HCT116 (cell line): ENCODE measurements at regions not wholly inside any gene's neighbourhood (a gene's known extent, or its start where the extent isn't known, plus 50 kb on each side); places are given as distances from the start of the nearest gene placed in this dataset.

Source experiments
- ATAC-seq: fragments of 200-7000 bp; cut with Tn5 transposase; 2 replicates; pipeline ENCODE4 v1.9.1; 2020; ENCODE audit warnings: mild to moderate bottlenecking, moderate library complexity
- BruUV-seq: library from RNA; stranded (reverse); fragments of 400-500 nt; replicated peaks from 2 replicates; lab custom pipeline; 2021; lab: Mats Ljungman, UMichigan
- CTCF ChIA-PET: fragments of 300-600 bp; sonication (Branson Sonifier 250); formaldehyde crosslinking; loops from one replicate; lab custom pipeline; 2021; ENCODE audit warnings: antibody characterized with exemption; lab: Charles Lee
- POLR2A ChIA-PET: fragments of 300-600, 350-600 bp; sonication (Branson Sonifier 250); formaldehyde crosslinking; loops from one replicate; lab custom pipeline; 2021; ENCODE audit warnings: antibody characterized with exemption; lab: Charles Lee
- RAD21 ChIA-PET, 2 experiments: fragments of 300-600 bp; sonication (Branson Sonifier 250); formaldehyde crosslinking; loops; one replicate each; lab custom pipeline; 2023; ENCODE audit warnings: low total read pairs in 2 of 2; ENCODE audit not compliant: uncharacterized antibody in 2 of 2, unreplicated experiment in 2 of 2, low non-redundant PET in 1 of 2; lab: Charles Lee
- DNase-seq: peaks from one replicate; pipeline ENCODE4 v3.0.0-alpha.2; 2010; ENCODE audit warnings: low read depth, low spot score
- H2AFZ ChIP-seq: fragments of 200-600 bp; shearing (Covaris generic), sonication (generic); 2 replicates; pipeline ENCODE4 v1.6.1; 2017; ENCODE audit warnings: low read depth, mixed run types, mixed read lengths, antibody characterized with exemption, low read length; ENCODE audit not compliant: poor library complexity, severe bottlenecking
- H3K27ac ChIP-seq: 2 replicates; pipeline ENCODE4 v1.5.1; 2012; ENCODE audit warnings: low read depth, low read length
- H3K27me3 ChIP-seq: fragments of 200-600 bp; sonication (generic); 2 replicates; pipeline ENCODE4 v1.6.1; 2016; ENCODE audit warnings: mixed run types, low read length, mixed read lengths; ENCODE audit not compliant: insufficient read depth
- H3K36me3 ChIP-seq, 2 experiments: fragments of 200-500 bp in 1 of 2; fragments of 200-600 bp in 1 of 2; sonication (Bioruptor generic) in 1 of 2; sonication (generic) in 1 of 2; 2 replicates each; pipeline versions ENCODE4 v1.5.1 to v1.6.1; 2014 to 2016; ENCODE audit warnings: low read length in 2 of 2, inconsistent platforms in 1 of 2, mixed read lengths in 1 of 2, mixed run types in 1 of 2; ENCODE audit not compliant: insufficient read depth in 2 of 2, control insufficient read depth in 1 of 2
- H3K4me1 ChIP-seq, 2 experiments: fragments of 200-600 bp in 1 of 2; sonication (generic) in 1 of 2; 2 replicates each; pipeline versions ENCODE4 v1.5.1 to v1.6.1; 2012 to 2017; ENCODE audit warnings: low read length in 2 of 2, inconsistent platforms in 1 of 2, mild to moderate bottlenecking in 1 of 2, mixed read lengths in 1 of 2, mixed run types in 1 of 2, moderate library complexity in 1 of 2; ENCODE audit not compliant: insufficient read depth in 2 of 2, control insufficient read depth in 1 of 2
- H3K4me2 ChIP-seq: fragments of 200-600 bp; sonication (generic); 2 replicates; pipeline ENCODE4 v1.6.1; 2017; ENCODE audit warnings: mixed run types, low read length, mixed read lengths
- H3K4me3 ChIP-seq, 2 experiments: fragments of 200-600 bp in 1 of 2; sonication (generic) in 1 of 2; replicated peaks in 1 of 2; 2 replicates each; pipeline ENCODE4 v1.5.1; 2011 to 2016; ENCODE audit warnings: low read length in 2 of 2, control low read depth in 1 of 2, low read depth in 1 of 2, mild to moderate bottlenecking in 1 of 2, mixed read lengths in 1 of 2, mixed run types in 1 of 2
- H3K79me2 ChIP-seq: fragments of 200-600 bp; sonication (generic); 2 replicates; pipeline ENCODE4 v1.6.1; 2017; ENCODE audit warnings: mild to moderate bottlenecking, mixed run types, low read length, moderate library complexity, mixed read lengths; ENCODE audit not compliant: insufficient read depth
- H3K9ac ChIP-seq: fragments of 200-600 bp; sonication (generic); 2 replicates; pipeline ENCODE4 v1.6.1; 2016; ENCODE audit warnings: low read length, mixed read lengths
- H3K9me2 ChIP-seq: fragments of 200-600 bp; sonication (generic), shearing (Covaris generic); 2 replicates; pipeline ENCODE4 v1.6.1; 2017; ENCODE audit warnings: mixed run types, mild to moderate bottlenecking, moderate library complexity; ENCODE audit not compliant: insufficient read depth
- H3K9me3 ChIP-seq, 2 experiments: fragments of 200-500 bp in 1 of 2; fragments of 200-600 bp in 1 of 2; sonication (Bioruptor generic) in 1 of 2; sonication (generic) in 1 of 2; 2 replicates each; pipeline ENCODE4 v1.6.1; 2014 to 2017; ENCODE audit warnings: low read length in 2 of 2, mixed read lengths in 2 of 2, inconsistent platforms in 1 of 2, low read depth in 1 of 2, mild to moderate bottlenecking in 1 of 2, mixed run types in 1 of 2, moderate library complexity in 1 of 2; ENCODE audit not compliant: control insufficient read depth in 1 of 2, insufficient read depth in 1 of 2
- H4K20me1 ChIP-seq: fragments of 200-600 bp; sonication (generic), shearing (Covaris generic); 2 replicates; pipeline ENCODE4 v1.6.1; 2017; ENCODE audit warnings: mixed run types, mild to moderate bottlenecking, moderate library complexity; ENCODE audit not compliant: insufficient read depth
- CBX3 ChIP-seq: IDR thresholded peaks from 2 replicates; pipeline ENCODE4 v1.6.1; 2012; ENCODE audit warnings: low read depth
- CEBPB ChIP-seq: IDR thresholded peaks from 2 replicates; pipeline ENCODE4 v1.6.1; 2012; ENCODE audit warnings: low read depth
- EGR1 ChIP-seq: IDR thresholded peaks from 2 replicates; pipeline ENCODE4 v1.6.1; 2012; ENCODE audit warnings: low read depth
- ELF1 ChIP-seq: IDR thresholded peaks from 2 replicates; pipeline ENCODE4 v1.6.1; 2012; ENCODE audit warnings: low read depth, borderline replicate concordance
- EZH2 ChIP-seq: fragments of 200-600 bp; sonication (generic); IDR thresholded peaks from 2 replicates; pipeline ENCODE4 v1.6.1; 2017; ENCODE audit warnings: antibody characterized with exemption, mixed run types
- EZH2phosphoT487 ChIP-seq: fragments of 200-600 bp; IDR thresholded peaks from 2 replicates; pipeline ENCODE4 v1.6.1; 2018; ENCODE audit warnings: antibody characterized with exemption, borderline replicate concordance
- FOSL1 ChIP-seq: IDR thresholded peaks from 2 replicates; pipeline ENCODE4 v1.6.1; 2012; ENCODE audit warnings: low read depth
- JUND ChIP-seq: IDR thresholded peaks from 2 replicates; pipeline ENCODE4 v1.6.1; 2012
- POLR2A ChIP-seq: IDR thresholded peaks from 2 replicates; pipeline ENCODE4 v1.7.0; 2011; ENCODE audit warnings: borderline replicate concordance; ENCODE audit not compliant: insufficient read depth, insufficient read length; ENCODE audit errors: extremely low read depth
- POLR2AphosphoS5 ChIP-seq: IDR thresholded peaks from 2 replicates; pipeline ENCODE4 v1.6.1; 2011; ENCODE audit warnings: mild to moderate bottlenecking, low read depth, low read length, moderate library complexity
- RAD21 ChIP-seq: IDR thresholded peaks from 2 replicates; pipeline ENCODE4 v1.6.1; 2012; ENCODE audit warnings: low read depth, mild to moderate bottlenecking
- SIN3A ChIP-seq: IDR thresholded peaks from 2 replicates; pipeline ENCODE4 v1.6.1; 2012; ENCODE audit warnings: low read depth
- SP1 ChIP-seq: IDR thresholded peaks from 2 replicates; pipeline ENCODE4 v1.6.1; 2012; ENCODE audit warnings: low read depth
- SRF ChIP-seq: IDR thresholded peaks from 2 replicates; pipeline ENCODE4 v1.6.1; 2012; ENCODE audit warnings: low read depth
- TCF7L2 ChIP-seq: IDR thresholded peaks from 2 replicates; pipeline ENCODE4 v1.7.0; 2011; ENCODE audit warnings: borderline replicate concordance, inconsistent platforms; ENCODE audit not compliant: insufficient read depth, insufficient read length; ENCODE audit errors: extremely low read depth
- ZFX ChIP-seq: fragments of 450-650 bp; IDR thresholded peaks from 2 replicates; pipeline ENCODE4 v1.6.1; 2017
- ZNF274 ChIP-seq: fragments of 200-500 bp; sonication (Bioruptor generic); IDR thresholded peaks from 2 replicates; pipeline ENCODE4 v1.6.1; 2014; ENCODE audit warnings: mild to moderate bottlenecking, low read depth, low read length, inconsistent platforms
- intact Hi-C: fragments of 100-400 bp; cut with micrococcal nuclease; formaldehyde crosslinking; loops from 2 replicates; pipeline ENCODE4 v1.10.0; 2022
- TF ChIP-seq, protein P1 (sequence below): IDR thresholded peaks from 2 replicates; pipeline ENCODE4 v1.6.1; 2012
- TF ChIP-seq, protein P2 (sequence below): IDR thresholded peaks from 2 replicates; pipeline ENCODE4 v1.6.1; 2012
- TF ChIP-seq, protein P3 (sequence below): IDR thresholded peaks from 2 replicates; pipeline ENCODE4 v1.6.1; 2012; ENCODE audit warnings: low read depth

DNA sequence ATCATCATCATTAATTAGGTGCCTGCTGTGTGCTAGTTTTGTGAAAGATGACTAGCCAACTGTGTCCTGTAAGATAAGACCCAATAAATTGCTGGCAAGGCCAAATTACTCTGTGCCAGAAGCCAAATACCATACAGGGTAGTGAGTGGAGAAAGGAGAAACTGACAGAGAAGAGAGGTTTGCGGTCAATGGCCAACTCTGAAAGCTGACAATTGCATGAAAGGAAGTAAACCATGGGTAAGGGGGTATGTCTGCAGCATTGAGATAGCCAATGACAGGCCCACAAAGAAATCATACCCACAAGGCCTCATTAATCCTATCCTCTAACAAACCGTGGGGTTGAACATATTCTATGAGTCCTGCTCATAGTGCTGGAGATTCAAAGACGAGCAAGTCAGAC, 236.6 kb upstream of the CCDC196 start:
- no TSS peak for BruUV-seq
- Histone ChIP-seq H3K27ac (no peak overlapping the region), H3K4me1 (no peaks in the 10 kb centered on the region), H3K9ac (no peak overlapping the region), H2AFZ (no peak overlapping the region), H3K36me3 (no peaks in the 10 kb centered on the region), H3K4me2 (no peak overlapping the region), H3K27me3 (no peaks in the 10 kb centered on the region; the same call in 1 of the 2 replicates), H3K79me2 (no peaks in the 10 kb centered on the region), H4K20me1 (no peaks in the 10 kb centered on the region), H3K9me3 (no peaks in the 10 kb centered on the region), H3K4me3 (no peak overlapping the region), H3K9me2 (no peaks in the 10 kb centered on the region)
- no peak for ATAC-seq
- no peak for DNase-seq
- ChIA-PET RAD21 (no interaction called here), CTCF (no interaction called here), POLR2A (no interaction called here)
- intact Hi-C loops, result no loop called here
- TF ChIP-seq, protein P1, sequence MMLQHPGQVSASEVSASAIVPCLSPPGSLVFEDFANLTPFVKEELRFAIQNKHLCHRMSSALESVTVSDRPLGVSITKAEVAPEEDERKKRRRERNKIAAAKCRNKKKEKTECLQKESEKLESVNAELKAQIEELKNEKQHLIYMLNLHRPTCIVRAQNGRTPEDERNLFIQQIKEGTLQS, result no peak
- TF ChIP-seq SP1, result no peak
- TF ChIP-seq CBX3, result no peak
- no peak for TF ChIP-seq POLR2AphosphoS5
- no peak for TF ChIP-seq POLR2A
- TF ChIP-seq SRF, result no peak
- no peak for TF ChIP-seq ZNF274
- no peak for TF ChIP-seq FOSL1
- no peak for TF ChIP-seq SIN3A
- TF ChIP-seq EZH2, result no peak
- TF ChIP-seq ELF1, result no peak
- TF ChIP-seq EZH2phosphoT487, result no peak
- no peak for TF ChIP-seq RAD21
- no peak for TF ChIP-seq JUND

DNA sequence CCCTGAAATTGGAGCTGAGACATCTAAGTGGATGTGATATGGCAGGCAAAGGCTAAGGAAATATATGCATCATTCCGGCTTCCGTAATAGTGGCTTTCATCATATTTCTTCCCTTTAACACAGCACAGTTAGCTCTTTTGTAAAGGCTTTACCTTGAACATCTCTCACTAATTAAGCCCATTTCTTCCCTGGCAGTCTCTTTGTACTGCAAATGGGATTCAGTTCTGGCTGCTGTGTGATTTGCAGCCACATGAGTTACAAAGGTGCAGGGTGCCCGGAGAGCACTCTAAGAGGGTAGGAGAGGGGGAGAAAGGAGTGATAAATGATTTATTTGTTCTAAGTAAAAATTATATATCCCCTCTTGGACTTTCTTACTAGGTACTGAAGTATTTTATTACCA, 232.1 kb upstream of the CCDC196 start:
- no peak overlapping the region for H2AFZ ChIP-seq
- ATAC-seq (no peak), DNase-seq (no peak)
- H3K27me3 ChIP-seq, result no peaks in the 10 kb centered on the region
- no peak overlapping the region for H3K4me3 ChIP-seq
- ChIA-PET RAD21 (no interaction called here), CTCF (no interaction called here), POLR2A (no interaction called here)
- H4K20me1 ChIP-seq, result no peaks in the 10 kb centered on the region
- no peak for TF ChIP-seq SIN3A
- no peak for TF ChIP-seq CEBPB
- no peak for TF ChIP-seq SP1
- no peak for TF ChIP-seq EGR1
- TF ChIP-seq SRF, result no peak
- TF ChIP-seq, protein P2, sequence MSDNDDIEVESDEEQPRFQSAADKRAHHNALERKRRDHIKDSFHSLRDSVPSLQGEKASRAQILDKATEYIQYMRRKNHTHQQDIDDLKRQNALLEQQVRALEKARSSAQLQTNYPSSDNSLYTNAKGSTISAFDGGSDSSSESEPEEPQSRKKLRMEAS, result no peak
- TF ChIP-seq EZH2, result no peak
- TF ChIP-seq ZFX, result no peak
- no peak for TF ChIP-seq TCF7L2
- TF ChIP-seq ELF1, result no peak
- no peak for TF ChIP-seq EZH2phosphoT487
- TF ChIP-seq, protein P3, sequence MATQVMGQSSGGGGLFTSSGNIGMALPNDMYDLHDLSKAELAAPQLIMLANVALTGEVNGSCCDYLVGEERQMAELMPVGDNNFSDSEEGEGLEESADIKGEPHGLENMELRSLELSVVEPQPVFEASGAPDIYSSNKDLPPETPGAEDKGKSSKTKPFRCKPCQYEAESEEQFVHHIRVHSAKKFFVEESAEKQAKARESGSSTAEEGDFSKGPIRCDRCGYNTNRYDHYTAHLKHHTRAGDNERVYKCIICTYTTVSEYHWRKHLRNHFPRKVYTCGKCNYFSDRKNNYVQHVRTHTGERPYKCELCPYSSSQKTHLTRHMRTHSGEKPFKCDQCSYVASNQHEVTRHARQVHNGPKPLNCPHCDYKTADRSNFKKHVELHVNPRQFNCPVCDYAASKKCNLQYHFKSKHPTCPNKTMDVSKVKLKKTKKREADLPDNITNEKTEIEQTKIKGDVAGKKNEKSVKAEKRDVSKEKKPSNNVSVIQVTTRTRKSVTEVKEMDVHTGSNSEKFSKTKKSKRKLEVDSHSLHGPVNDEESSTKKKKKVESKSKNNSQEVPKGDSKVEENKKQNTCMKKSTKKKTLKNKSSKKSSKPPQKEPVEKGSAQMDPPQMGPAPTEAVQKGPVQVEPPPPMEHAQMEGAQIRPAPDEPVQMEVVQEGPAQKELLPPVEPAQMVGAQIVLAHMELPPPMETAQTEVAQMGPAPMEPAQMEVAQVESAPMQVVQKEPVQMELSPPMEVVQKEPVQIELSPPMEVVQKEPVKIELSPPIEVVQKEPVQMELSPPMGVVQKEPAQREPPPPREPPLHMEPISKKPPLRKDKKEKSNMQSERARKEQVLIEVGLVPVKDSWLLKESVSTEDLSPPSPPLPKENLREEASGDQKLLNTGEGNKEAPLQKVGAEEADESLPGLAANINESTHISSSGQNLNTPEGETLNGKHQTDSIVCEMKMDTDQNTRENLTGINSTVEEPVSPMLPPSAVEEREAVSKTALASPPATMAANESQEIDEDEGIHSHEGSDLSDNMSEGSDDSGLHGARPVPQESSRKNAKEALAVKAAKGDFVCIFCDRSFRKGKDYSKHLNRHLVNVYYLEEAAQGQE, result no peak
- no peak for TF ChIP-seq FOSL1
- H3K79me2 ChIP-seq, result no peaks in the 10 kb centered on the region
- no peaks in the 10 kb centered on the region for H3K4me1 ChIP-seq
- H3K9ac ChIP-seq, result no peak overlapping the region
- no peak overlapping the region for H3K4me2 ChIP-seq
- H3K9me2 ChIP-seq, result no peaks in the 10 kb centered on the region
- no peak overlapping the region for H3K27ac ChIP-seq
- no peaks in the 10 kb centered on the region for H3K36me3 ChIP-seq
- no peaks in the 10 kb centered on the region for H3K9me3 ChIP-seq
- intact Hi-C loops, result no loop called here
- no TSS peak for BruUV-seq
